ENCODE measurements at regions not wholly inside any gene's neighbourhood (a gene's known extent, or its start where the extent isn't known, plus 50 kb on each side); places are given as distances from the start of the nearest gene placed in this dataset.
"Not testable (repeated sequence)": the region's sequence is repeated elsewhere in the genome, so short reads cannot be mapped to it uniquely, and the experiment has no call there.

DNA sequence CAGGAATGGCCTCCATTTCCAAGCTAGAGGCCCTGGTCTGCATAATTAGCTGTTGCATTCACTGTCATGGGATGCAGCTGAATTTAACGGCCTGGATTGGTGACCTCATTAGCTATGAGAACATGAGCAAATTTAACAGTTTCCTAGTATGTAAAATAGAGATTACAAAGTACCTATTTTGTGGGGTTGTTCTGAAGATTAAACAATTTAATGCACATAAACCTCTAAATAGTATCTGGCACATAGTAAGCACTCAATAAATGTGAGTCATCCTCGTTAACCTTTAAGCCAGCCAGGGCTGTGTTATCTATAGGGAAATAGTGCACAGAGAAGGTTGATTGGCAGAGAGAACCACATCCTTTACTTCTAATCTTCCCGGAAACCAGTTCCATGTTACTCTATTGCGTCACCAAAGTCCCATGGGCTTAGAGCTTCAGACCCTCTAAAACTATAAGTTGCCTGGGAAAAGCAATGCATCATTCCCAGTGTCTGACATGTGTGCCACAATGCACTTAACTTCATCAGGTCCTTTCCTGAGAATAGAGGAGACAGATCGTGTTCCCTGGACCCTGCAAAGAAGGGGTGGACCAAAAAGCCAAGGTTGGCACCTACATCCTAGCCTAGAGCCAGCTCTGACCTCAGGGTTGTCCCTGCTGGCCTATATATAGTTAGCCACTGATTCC lies 196.5 kb downstream of the LNPK start:
- no peaks in the 10 kb centered on the region for H3K36me3 ChIP-seq (ENCODE audit: control insufficient read depth, insufficient read depth, low read length)
- no peaks in the 10 kb centered on the region for H3K4me1 ChIP-seq (ENCODE audit: control insufficient read depth, insufficient read depth, low read length)
- H3K4me3 ChIP-seq (ENCODE audit: low read depth, low read length) = no peak overlapping the region

DNA sequence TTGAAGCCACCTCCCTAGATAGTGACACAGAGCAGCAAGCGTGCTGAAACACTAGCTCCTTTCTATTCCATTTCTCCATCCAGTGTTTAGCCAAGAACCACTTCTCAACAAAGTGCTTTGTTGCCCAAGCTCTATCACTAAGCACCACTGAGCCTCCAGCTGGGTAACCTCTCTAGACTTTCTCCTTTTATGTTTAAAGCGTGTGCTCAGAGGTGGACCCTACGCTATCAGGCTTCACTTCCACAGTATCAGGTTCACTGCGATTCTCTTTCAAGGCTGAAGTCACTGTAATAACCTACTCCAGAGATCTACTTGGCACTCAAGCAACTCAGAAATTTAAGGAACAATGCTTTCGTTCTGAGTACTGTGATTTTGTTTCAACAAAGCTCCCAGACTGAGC lies 197.9 kb downstream of the LNPK start:
- Histone ChIP-seq H3K4me3 (ENCODE audit: low read depth, low read length) (no peak overlapping the region), H3K27me3 (ENCODE audit: control insufficient read depth, insufficient read depth, low read length) (no peaks in the 10 kb centered on the region), H3K9ac (ENCODE audit: low read depth, low read length) (no peak overlapping the region), H3K36me3 (ENCODE audit: control insufficient read depth, insufficient read depth, low read length) (no peaks in the 10 kb centered on the region), H3K9me3 (ENCODE audit: control insufficient read depth, insufficient read depth, low read length) (no peaks in the 10 kb centered on the region), H3K4me1 (ENCODE audit: control insufficient read depth, insufficient read depth, low read length) (no peaks in the 10 kb centered on the region)

More for the DNA sequence above, 196.5 kb downstream of the LNPK start:
- Histone ChIP-seq H3K9ac (ENCODE audit: low read depth, low read length) (no peak overlapping the region), H3K27me3 (ENCODE audit: control insufficient read depth, insufficient read depth, low read length) (no peaks in the 10 kb centered on the region), H3K9me3 (ENCODE audit: control insufficient read depth, insufficient read depth, low read length) (no peaks in the 10 kb centered on the region)

DNA sequence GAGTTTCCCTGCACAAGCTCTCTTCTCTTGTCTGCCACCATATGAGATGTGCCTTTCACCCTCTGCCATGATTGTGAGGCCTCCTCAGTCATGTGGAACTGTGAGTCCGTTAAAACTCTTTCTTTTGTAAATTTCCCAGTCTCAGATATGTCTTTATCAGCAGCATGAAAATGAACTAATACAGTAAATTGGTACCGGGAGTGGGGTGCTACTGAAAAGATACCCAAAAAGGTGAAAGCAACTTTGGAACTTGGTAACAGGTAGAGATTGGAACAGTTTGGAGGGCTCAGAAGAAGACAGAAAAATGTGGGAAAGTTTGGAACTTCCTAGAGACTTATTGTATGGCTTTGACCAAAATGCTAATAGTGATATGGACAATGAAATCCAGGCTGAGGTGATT lies 205.6 kb downstream of the LNPK start:
- not testable (repeated sequence) for H3K36me3 ChIP-seq (ENCODE audit: control insufficient read depth, insufficient read depth, low read length); H3K27me3 ChIP-seq (ENCODE audit: control insufficient read depth, insufficient read depth, low read length); H3K9ac ChIP-seq (ENCODE audit: low read depth, low read length); H3K4me3 ChIP-seq (ENCODE audit: low read depth, low read length); H3K9me3 ChIP-seq (ENCODE audit: control insufficient read depth, insufficient read depth, low read length); H3K4me1 ChIP-seq (ENCODE audit: control insufficient read depth, insufficient read depth, low read length)

DNA sequence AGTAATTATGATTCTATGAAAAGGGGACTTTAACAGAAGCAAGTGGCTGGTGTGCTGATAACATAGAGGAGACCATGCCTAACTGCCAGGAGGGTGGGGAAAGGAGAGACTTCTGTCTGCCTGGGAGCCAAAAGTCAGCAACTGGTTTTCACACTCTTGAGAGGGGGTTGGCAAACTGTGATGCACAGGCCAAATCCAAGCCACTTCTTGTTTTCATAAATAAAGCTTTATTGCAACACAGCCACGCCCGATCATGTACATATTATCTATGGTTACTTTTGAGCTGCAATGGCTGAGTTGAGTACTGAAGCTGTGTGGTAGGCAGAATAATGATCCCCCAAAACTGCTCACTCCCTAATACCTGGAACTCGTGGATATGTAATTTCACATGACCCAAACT lies 208.4 kb downstream of the LNPK start:
- H3K4me1 ChIP-seq (ENCODE audit: control insufficient read depth, insufficient read depth, low read length) = no peaks in the 10 kb centered on the region
- H3K36me3 ChIP-seq (ENCODE audit: control insufficient read depth, insufficient read depth, low read length) = no peaks in the 10 kb centered on the region
- H3K9ac ChIP-seq (ENCODE audit: low read depth, low read length) = no peak overlapping the region
- peaks cover 7% of the 10 kb centered on the region for H3K9me3 ChIP-seq (ENCODE audit: control insufficient read depth, insufficient read depth, low read length)
- no peaks in the 10 kb centered on the region for H3K27me3 ChIP-seq (ENCODE audit: control insufficient read depth, insufficient read depth, low read length)
- H3K4me3 ChIP-seq (ENCODE audit: low read depth, low read length) = no peak overlapping the region

DNA sequence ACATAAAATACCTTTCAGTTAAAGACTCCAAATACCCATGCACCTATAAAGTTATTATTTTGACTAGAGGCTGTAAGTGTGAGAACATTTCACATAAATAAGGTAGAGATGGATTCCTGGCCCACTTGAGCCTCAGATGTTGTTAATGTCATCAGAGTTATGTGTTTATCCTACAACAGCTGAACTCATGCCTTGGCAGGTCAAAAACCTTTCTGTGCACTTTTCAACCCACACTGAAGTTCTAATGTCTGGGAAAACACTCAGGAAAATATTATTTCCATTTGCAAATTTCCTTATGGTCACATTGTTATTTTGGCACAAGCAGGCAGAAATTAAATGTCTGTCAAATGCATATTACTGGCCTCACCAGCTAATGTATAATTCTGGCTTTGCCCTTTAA lies 209.2 kb downstream of the LNPK start:
- Histone ChIP-seq H3K27me3 (ENCODE audit: control insufficient read depth, insufficient read depth, low read length) (no peaks in the 10 kb centered on the region), H3K4me1 (ENCODE audit: control insufficient read depth, insufficient read depth, low read length) (no peaks in the 10 kb centered on the region), H3K36me3 (ENCODE audit: control insufficient read depth, insufficient read depth, low read length) (no peaks in the 10 kb centered on the region), H3K9me3 (ENCODE audit: control insufficient read depth, insufficient read depth, low read length) (peaks cover 7% of the 10 kb centered on the region), H3K9ac (ENCODE audit: low read depth, low read length) (no peak overlapping the region), H3K4me3 (ENCODE audit: low read depth, low read length) (no peak overlapping the region)

DNA sequence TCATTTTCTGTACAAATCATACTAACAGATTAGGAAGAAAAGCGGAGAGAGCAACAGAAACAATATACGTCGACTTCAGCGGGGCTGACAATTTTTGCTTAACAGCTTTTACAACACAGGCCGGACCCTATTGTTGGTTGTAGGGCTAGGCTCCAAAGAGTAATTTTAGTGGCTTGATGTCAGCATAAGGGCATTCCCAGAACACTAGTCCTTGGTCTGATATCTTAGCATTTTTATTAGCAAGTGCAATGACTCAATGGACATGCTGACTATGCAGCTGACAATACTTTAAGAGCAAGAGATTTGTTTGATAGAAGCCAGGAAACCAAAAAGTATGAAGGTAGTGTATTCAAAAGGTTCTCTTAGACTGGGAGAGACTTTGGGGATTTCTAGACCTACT lies 209.9 kb downstream of the LNPK start:
- no peaks in the 10 kb centered on the region for H3K27me3 ChIP-seq (ENCODE audit: control insufficient read depth, insufficient read depth, low read length)
- H3K4me1 ChIP-seq (ENCODE audit: control insufficient read depth, insufficient read depth, low read length) = no peaks in the 10 kb centered on the region
- no peak overlapping the region for H3K4me3 ChIP-seq (ENCODE audit: low read depth, low read length)
- H3K9ac ChIP-seq (ENCODE audit: low read depth, low read length) = no peak overlapping the region
- H3K36me3 ChIP-seq (ENCODE audit: control insufficient read depth, insufficient read depth, low read length) = no peaks in the 10 kb centered on the region
- H3K9me3 ChIP-seq (ENCODE audit: control insufficient read depth, insufficient read depth, low read length) = peaks cover 7% of the 10 kb centered on the region

DNA sequence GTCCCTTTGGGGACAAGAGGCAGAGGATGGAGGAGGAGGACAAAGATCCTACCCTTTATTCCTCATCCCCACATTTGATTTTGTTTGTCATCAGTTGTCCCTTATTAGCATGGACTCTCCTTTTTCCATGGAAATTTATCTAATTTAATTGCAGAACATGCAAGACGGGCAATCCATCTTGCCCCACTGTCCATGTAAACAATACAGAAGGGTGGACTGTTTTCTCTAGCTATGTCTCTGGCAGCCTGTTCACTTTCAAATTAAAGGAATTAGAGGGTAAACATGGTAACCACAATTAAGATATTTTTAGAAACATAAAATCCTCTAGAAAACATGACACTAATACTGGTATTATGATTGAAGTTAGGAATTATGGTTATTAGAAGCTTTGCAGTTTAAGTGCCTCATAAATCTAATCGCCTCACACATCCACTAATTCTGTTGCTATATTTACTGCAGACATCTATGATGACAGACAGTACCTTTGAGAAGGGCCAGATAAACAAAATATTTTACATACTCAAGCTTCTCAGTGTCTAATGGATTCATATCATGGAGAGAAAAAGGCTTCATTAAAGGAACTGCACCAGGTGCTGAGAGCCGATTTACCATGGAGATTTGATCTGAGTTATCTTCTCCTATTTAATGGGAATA lies 215.5 kb downstream of the LNPK start:
- Histone ChIP-seq H3K9me3 (ENCODE audit: control insufficient read depth, insufficient read depth, low read length) (no peaks in the 10 kb centered on the region), H3K9ac (ENCODE audit: low read depth, low read length) (no peak overlapping the region), H3K4me3 (ENCODE audit: low read depth, low read length) (no peak overlapping the region), H3K27me3 (ENCODE audit: control insufficient read depth, insufficient read depth, low read length) (no peaks in the 10 kb centered on the region), H3K36me3 (ENCODE audit: control insufficient read depth, insufficient read depth, low read length) (no peaks in the 10 kb centered on the region), H3K4me1 (ENCODE audit: control insufficient read depth, insufficient read depth, low read length) (no peaks in the 10 kb centered on the region)

DNA sequence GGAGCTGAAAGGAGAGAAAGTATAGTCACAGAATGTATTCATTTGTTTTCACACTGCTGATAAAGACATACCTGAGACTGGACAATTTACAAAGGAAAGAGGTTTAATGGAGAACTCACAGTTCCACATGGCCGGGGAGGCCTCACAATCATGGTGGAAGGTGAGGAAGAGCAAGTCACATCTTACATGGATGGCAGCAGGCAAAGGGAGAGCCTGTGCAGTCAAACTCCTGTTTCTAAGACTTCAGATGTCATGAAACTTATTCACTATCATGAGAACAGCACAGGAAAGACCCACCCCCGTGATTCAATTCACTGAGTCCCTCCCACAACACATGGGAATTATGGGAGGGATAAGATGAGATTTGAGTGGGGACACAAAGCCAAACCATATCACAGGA lies 224.7 kb downstream of the LNPK start:
- H3K36me3 ChIP-seq (ENCODE audit: control insufficient read depth, insufficient read depth, low read length); H3K4me3 ChIP-seq (ENCODE audit: low read depth, low read length); H3K9ac ChIP-seq (ENCODE audit: low read depth, low read length); H3K9me3 ChIP-seq (ENCODE audit: control insufficient read depth, insufficient read depth, low read length); H3K4me1 ChIP-seq (ENCODE audit: control insufficient read depth, insufficient read depth, low read length); H3K27me3 ChIP-seq (ENCODE audit: control insufficient read depth, insufficient read depth, low read length): not testable (repeated sequence)

DNA sequence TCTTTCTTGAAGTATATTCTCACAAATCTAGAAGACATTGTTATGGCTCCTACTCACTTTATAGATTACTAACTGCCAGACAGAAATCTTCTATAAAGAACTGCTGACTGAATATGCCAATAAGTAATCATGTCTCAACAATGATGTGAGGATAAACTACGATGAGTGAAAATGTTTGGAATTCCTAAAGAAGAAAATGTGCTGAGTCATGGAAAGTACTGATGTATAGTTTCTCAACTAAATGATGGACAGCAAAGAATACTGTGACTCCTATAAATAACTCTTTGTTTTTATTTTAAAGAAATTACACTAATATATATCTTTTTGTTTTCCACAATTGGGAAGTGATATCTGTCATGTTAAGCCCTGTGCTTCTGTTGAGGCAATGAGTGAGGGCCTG lies 232.9 kb downstream of the LNPK start:
- no peaks in the 10 kb centered on the region for H3K36me3 ChIP-seq (ENCODE audit: control insufficient read depth, insufficient read depth, low read length)
- H3K9me3 ChIP-seq (ENCODE audit: control insufficient read depth, insufficient read depth, low read length) = no peaks in the 10 kb centered on the region
- no peaks in the 10 kb centered on the region for H3K27me3 ChIP-seq (ENCODE audit: control insufficient read depth, insufficient read depth, low read length)
- no peaks in the 10 kb centered on the region for H3K4me1 ChIP-seq (ENCODE audit: control insufficient read depth, insufficient read depth, low read length)
- no peak overlapping the region for H3K9ac ChIP-seq (ENCODE audit: low read depth, low read length)
- no peak overlapping the region for H3K4me3 ChIP-seq (ENCODE audit: low read depth, low read length)

DNA sequence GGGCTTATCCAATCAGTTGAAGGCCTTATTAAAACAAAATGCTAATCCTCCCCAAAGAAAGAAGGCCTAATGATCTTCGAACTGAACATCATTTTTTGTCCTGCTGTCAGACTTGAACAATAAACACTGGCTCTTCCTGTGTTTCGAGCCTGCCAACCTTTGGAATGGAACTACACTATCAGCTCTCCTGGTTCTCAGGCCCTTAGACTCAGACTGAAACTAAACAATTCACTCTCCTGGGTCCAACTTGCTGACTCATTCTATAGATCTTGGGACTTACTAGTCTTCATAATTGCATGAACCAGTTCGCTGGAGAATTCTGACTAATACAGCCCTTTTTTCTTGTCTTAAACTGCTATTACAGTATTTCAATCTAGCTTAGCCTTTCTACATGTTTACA lies 235.2 kb downstream of the LNPK start:
- no peaks in the 10 kb centered on the region for H3K36me3 ChIP-seq (ENCODE audit: control insufficient read depth, insufficient read depth, low read length)
- no peaks in the 10 kb centered on the region for H3K27me3 ChIP-seq (ENCODE audit: control insufficient read depth, insufficient read depth, low read length)
- H3K4me3 ChIP-seq (ENCODE audit: low read depth, low read length) = no peak overlapping the region
- H3K4me1 ChIP-seq (ENCODE audit: control insufficient read depth, insufficient read depth, low read length) = no peaks in the 10 kb centered on the region
- H3K9ac ChIP-seq (ENCODE audit: low read depth, low read length) = no peak overlapping the region
- no peaks in the 10 kb centered on the region for H3K9me3 ChIP-seq (ENCODE audit: control insufficient read depth, insufficient read depth, low read length)

DNA sequence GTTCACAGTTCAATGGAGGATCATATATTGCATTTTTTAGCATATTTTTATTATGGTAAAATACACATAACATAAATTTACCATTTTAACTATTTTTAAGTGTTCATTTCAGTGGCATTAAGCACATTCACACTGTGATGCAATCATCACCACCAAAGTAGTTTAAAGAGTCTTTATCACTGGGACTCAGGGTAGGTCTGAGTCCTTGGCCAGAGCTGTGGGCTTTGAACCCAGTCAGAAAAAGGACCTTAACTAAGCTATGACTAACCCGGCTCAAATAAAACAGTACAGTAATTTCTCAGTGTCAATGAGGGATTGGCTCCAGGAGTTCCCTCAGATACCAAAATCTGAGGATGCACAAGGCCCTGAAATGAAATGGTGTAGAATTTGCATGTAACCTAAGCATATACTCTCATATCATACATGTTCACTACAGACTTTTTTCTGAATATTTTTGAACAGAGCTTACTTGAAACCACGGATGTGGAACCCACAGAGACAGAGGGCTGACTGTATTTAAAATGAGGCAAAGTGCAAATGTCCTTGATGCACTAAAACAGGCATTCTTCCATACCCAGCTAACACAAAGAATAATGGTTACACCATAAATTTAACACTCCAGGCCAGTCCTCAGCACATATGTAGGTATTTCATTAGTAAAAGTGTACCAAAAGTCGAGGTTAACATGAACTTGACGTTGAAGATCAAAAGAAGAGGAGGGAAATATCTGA lies 246.2 kb downstream of the LNPK start:
- H3K4me3 ChIP-seq (ENCODE audit: low read depth, low read length) = no peak overlapping the region
- H3K27me3 ChIP-seq (ENCODE audit: control insufficient read depth, insufficient read depth, low read length) = no peaks in the 10 kb centered on the region
- no peak overlapping the region for H3K9ac ChIP-seq (ENCODE audit: low read depth, low read length)
- no peaks in the 10 kb centered on the region for H3K4me1 ChIP-seq (ENCODE audit: control insufficient read depth, insufficient read depth, low read length)
- H3K9me3 ChIP-seq (ENCODE audit: control insufficient read depth, insufficient read depth, low read length) = no peaks in the 10 kb centered on the region
- no peaks in the 10 kb centered on the region for H3K36me3 ChIP-seq (ENCODE audit: control insufficient read depth, insufficient read depth, low read length)

DNA sequence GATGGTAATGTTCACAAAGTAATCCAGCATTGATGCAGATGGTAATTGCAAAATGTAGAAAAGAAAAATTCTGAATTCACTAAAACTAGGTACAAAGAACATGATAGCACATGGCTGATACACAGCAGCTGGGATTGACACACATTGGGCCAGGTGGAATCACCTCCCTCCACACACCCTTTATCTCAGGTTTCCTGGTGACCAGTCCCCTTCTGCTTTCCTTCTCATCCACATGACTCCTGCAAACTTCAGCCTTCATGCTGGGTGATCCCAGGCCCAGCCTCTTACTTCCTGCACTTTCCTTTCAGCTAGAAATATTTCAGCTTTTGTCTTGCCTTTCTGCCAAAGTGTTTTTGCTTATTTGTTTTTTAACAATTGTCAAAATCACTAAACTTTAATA lies 246.9 kb downstream of the LNPK start:
- no peaks in the 10 kb centered on the region for H3K36me3 ChIP-seq (ENCODE audit: control insufficient read depth, insufficient read depth, low read length)
- no peak overlapping the region for H3K9ac ChIP-seq (ENCODE audit: low read depth, low read length)

More for the DNA sequence above, 246.9 kb downstream of the LNPK start:
- Histone ChIP-seq H3K9me3 (ENCODE audit: control insufficient read depth, insufficient read depth, low read length) (no peaks in the 10 kb centered on the region), H3K4me3 (ENCODE audit: low read depth, low read length) (no peak overlapping the region), H3K4me1 (ENCODE audit: control insufficient read depth, insufficient read depth, low read length) (no peaks in the 10 kb centered on the region), H3K27me3 (ENCODE audit: control insufficient read depth, insufficient read depth, low read length) (no peaks in the 10 kb centered on the region)
